ENCODE measurements at regions not wholly inside any gene's neighbourhood (a gene's known extent, or its start where the extent isn't known, plus 50 kb on each side); places are given as distances from the start of the nearest gene placed in this dataset.
"Not testable (repeated sequence)": the region's sequence is repeated elsewhere in the genome, so short reads cannot be mapped to it uniquely, and the experiment has no call there.

GRCh38 chr1:38609166-38610025 is 250.2 kb downstream of the RRAGC start:
- no peak for DNase-seq

- no peak for DNase-seq
Measured at GRCh38 chr1:38608202-38608864, 251.2 kb downstream of the RRAGC start.

DNA sequence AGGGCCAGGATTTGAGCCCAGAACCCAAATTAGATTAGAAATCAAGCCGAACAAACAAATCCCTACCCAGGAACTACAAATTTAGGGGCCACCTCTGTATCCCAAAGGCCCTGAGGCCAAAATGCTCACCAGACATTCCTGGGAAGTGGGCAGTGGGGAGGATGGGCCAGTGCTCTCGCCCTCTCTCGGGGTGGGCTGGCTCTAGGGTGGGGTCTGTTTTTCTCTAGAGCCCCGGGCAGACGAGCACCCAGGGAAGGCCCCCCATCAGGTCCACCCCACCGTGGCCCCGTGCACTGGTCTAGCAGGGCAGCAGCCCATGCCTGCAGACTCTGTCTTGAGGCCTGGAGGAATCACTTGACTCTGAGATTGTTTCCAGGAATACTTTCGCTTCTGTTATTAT is 252.0 kb downstream of the RRAGC start:
- DNase-seq, result no peak

DNA sequence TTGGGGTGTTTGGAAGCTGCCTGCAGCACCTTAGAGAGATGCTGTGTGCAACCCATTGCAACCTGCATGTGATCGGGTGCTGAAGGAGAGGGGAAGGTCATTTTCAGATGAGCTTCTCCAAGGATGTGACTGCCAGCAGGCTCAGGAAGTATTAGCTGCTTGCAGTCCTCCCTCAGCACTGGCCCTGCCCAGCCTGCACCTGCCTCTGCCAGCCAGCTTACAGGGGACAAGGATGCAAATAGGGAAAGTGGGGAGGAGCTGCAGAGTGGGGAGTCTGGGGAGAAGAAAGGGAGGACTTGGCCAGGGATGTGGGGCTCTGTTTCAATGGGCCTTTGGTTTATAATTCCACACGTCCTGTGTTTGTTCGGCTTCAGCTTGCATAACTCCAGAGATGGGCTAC is 254.5 kb downstream of the RRAGC start:
- DNase-seq, result no peak

DNA sequence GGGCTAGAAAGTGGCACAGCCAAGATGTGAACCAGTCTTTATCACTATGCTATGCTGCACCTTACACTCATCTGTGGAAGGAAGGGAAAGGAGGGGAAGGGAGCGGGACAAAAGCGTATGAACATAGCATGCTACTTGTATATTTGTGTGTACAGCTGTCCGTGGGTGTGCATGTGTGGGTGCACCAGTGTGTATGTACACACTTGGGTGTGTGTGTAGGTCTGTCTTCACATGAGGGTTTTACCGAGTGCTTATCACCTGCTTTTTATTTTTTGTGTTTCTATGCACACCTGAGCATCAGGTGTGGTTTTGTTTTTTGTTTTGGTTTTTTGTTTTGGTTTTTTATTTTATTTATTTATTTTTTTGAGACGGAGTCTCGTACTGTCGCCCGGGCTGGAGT is 255.7 kb downstream of the RRAGC start:
- no peak for DNase-seq

DNA sequence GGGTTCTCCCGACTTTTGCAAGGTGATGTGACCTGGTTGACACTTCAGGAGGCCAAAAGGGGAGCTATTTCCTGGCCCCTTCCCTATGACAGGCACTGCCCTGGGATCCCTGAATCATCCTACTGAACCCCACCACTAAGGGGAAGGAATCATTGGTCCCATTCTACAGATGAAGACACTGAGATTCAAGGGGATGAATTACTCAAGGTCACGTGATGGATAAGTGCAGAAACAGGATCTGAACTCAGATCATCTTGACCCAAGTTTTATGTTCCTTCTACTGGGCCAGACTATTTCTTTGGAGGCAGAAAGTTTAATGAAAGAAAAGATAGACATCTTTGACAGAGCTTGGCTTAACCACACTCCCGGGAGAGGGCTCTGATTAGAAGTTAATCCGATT is 258.7 kb downstream of the RRAGC start:
- no peak for DNase-seq

GRCh38 chr1:38600286-38600685 is 259.3 kb downstream of the RRAGC start:
- DNase-seq, result no peak

GRCh38 chr1:38598118-38598517 is 261.5 kb downstream of the RRAGC start:
- no peak for DNase-seq

DNA sequence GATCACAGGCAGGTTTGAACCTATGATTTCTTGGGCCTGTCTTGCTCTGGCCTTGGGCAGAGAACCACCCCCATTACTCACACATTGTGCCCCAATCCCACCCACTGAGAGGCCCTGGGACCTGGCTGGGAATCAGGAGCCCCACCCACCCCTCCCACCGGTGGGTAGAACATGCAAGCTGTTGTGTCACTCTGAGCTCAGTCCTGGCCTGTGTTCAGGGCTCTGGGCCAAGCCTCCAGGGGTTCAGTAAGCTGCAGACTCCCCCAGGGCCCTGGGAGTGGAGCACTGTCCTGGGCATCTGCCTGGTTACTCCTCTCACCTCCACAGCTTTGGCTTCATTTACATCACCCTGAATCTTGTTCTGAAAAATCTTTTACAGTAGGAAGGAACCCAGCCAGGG is 270.5 kb downstream of the RRAGC start:
- no peak for DNase-seq

- DNase-seq, result no peak
Measured at GRCh38 chr1:38587766-38588165, 271.8 kb downstream of the RRAGC start.

- no peak for DNase-seq
Measured at GRCh38 chr1:38586993-38587646, 272.5 kb downstream of the RRAGC start.

- DNase-seq, result no peak
Measured at GRCh38 chr1:38585971-38586370, 273.6 kb downstream of the RRAGC start.

DNA sequence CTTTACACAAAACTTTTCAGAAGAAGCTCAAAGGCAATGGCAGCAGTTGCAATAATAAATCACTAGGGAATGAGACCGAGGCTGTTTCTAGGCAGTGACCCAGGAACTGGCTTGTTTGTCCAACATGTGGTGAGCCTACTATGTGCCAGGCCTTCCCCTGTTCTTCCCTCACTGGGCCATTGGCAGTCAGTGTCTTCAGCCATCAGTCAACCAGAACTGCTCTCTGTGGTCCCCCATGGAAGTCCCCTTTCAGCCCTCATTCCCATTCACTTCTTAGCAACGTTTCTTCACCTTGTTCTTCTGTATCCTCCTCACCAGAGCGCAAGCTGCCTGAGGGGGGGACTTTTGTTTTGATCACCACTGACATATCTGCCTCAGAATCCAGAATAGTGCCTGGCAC is 274.1 kb downstream of the RRAGC start:
- DNase-seq, result no peak

DNA sequence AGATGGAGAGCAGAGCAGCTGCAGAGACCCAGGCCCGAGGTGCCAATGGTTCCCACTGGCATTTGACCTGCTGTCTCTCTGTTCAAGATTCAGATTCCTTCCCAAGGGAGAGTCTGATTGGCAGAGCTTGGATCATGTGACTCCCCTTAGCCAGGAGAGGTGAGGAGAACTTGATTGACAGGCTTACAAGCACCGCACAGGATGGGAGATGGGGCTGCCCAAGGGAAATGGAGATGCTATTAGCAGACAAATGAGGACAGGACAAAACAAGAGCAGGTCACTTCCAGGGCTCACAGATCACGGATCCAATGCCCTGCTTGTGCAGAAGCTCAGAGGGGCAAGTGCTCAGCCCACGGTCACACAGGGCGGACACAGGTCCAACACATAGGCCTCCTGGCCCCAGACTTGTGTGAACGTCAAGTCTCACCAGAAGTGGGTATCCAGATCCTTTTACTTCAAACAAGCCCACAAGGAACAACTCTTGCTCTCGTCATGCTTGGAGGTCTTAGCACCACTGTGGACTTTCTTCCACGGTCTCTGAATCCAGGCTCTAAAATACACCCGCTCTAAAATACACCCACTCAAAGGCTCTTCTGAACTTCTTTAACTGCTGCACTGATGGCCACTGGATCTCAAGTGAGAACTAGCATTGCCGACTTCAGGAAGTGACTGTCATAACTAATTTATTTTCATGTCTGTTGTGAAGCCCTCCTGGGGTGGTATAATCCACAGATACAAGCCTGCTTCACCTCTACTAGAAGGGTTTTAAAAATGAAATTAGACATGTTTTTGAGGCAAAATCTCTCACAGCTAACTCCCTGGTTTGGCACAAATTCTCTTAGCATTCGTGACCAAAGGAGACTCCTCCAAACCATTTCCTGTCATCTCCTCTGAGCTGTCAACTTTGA is 274.9 kb downstream of the RRAGC start:
- DNase-seq, result no peak

- not testable (repeated sequence) for DNase-seq
Measured at GRCh38 chr1:38583287-38583686, 276.3 kb downstream of the RRAGC start.

GRCh38 chr1:38581396-38581795 is 278.2 kb downstream of the RRAGC start:
- no peak for DNase-seq

DNA sequence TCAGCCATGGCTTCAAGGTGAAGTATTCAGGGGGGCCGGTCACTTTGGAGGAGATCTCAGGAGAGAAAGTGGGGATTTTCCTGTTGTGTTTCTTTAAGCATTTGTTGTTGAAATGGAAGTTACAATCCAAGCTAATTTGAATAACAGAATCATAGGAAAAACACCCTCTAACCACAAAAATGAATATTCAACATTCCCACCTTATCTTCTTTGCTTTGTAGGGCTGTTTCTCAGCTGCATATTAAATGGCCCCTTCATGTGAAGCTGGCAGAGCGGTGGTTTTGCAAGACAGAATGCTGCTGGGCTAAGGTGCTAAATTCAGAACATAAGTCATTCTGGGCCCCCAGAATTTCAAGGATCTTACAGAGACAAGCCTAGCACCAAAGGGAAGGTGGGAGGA is 279.0 kb downstream of the RRAGC start:
- DNase-seq, result no peak

GRCh38 chr1:38579056-38579455 is 280.5 kb downstream of the RRAGC start:
- DNase-seq, result no peak

DNA sequence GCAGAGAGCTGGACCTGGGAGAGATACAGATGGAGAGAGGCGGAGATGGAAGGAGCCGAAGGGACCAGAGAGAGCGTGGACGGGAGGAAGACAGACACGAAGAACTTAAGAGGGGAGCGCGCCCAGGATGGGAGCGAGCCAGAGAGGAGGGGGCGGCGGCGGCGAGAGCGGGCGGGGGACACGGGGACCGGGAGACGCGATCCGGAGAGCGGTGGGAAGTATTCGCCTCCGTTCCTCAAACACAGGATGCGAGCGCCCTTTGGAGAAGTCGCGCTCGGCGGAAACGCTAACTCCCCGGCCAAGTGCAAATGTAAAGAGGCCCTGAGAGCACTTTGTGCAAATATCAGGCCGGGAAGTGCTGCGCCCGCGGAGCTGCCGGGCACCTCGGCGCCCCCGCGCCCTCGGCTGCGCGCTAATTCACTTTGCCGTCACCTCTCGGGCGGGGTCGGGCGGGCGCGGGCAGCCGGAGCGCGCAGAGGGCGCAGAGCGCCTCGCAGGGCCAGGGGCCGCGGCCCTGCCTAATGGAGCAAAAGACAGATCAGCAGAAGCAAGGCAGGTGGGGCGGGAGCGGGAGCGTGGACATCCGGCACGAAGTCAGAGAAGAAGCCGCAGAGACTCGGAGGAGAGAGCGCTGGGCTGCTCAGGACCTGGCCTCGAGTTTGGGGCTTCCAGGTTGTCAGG is 281.2 kb downstream of the RRAGC start:
- DNase-seq, result no peak

- no peak for DNase-seq
Measured at GRCh38 chr1:38577937-38578270, 281.7 kb downstream of the RRAGC start.

DNA sequence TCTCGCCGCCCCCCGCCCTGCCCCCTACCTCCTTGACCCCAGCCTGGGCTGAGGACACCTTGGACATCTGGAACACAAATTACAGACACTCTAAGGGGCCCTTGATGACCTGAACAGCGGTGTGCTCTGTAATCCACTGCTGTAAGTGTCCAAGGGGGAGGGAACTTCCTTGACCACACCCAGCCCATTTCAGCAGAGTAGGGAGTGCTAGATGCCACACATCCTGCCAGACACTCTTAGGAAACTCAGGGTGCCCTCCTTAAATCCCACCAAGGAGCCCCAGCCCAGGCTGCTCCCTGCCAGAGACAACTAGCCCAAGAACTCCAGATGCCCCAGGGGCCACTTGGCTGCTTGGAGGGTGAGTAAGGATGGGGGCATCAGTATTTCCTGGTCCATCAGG is 282.2 kb downstream of the RRAGC start:
- no peak for DNase-seq

DNA sequence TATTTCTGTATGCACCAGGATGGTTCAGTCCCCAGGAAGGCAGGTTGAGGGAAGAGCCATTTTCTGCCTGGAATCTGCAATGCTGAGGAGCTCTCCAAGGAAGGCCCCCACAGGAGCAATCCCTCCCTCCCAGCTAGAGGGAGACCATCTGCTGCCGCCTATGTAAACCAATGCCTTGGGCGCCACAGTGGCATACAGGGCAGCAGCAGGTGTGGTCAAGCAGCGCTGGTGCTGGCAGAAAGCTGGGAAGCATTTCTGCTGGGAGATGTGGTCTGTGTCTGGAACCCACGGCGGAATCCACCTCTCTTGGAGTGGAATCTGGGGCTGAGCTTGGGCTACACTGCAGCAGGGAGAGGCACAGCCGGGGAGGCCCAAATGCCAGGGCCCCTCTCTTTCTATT is 283.3 kb downstream of the RRAGC start:
- DNase-seq, result no peak

Measured in hindlimb muscle (tissue), 1 donor.